NOMO-1 treated with DMSO at 0.1 percent for 48 hours (cell line): ENCODE measurements at regions not wholly inside any gene's neighbourhood (a gene's known extent, or its start where the extent isn't known, plus 50 kb on each side); places are given as distances from the start of the nearest gene placed in this dataset.

Source experiments
- DNase-seq: peaks from one replicate; lab custom pipeline; 2025; ENCODE audit not compliant: unreplicated experiment; lab: John Stamatoyannopoulos, UW

GRCh38 chr1:10896673-10897072, 100.2 kb upstream of the CASZ1 start:
- DNase-seq = no peak

GRCh38 chr1:10897321-10897980, 101.0 kb upstream of the CASZ1 start:
- DNase-seq = no peak

- DNase-seq = no peak
Observed at GRCh38 chr1:10897981-10898728, 101.7 kb upstream of the CASZ1 start.

DNA sequence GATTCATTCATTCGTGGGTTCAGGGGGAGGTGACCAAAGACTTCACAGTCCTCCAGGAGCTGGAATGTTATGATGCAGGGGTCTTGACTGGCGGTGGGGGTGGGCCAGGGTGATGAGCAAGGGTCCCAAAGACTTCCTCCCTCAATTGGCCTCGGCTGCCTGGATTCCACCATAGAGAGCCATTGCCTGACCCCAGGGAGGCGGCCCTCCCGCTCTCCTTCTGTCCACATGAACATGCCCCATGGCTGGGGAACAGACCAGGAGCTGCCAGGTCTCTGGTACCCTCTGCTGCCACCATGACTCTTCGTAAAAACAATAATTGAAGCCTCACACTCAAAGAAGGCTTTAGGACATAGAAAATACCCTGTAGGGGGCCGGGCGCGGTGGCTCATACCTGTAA, 102.5 kb upstream of the CASZ1 start:
- no peak for DNase-seq

- no peak for DNase-seq
Observed at GRCh38 chr1:10899490-10900250, 103.2 kb upstream of the CASZ1 start.

DNA sequence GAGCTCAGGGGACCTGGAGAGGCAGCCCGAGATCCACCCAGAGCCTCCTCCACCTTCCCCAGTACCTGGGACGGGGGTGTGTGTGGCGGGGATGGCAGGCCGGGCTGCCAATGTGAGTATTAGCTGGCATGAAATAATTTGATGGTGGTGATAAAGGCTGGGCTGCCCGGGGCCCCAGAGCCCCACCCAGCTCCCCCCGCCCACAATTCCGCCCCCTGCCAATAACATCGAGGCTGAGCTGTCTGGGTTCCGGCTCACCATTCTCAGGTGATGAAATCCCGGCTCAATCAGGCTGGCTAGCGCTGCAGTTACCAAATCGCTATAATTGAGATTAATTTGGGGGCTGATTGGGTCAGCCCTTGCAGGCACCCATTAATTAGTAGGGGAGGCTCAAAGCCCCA, 103.8 kb upstream of the CASZ1 start:
- DNase-seq = no peak

- DNase-seq = peak; percentile 1
Observed at GRCh38 chr1:10900691-10901090, 104.2 kb upstream of the CASZ1 start.

DNA sequence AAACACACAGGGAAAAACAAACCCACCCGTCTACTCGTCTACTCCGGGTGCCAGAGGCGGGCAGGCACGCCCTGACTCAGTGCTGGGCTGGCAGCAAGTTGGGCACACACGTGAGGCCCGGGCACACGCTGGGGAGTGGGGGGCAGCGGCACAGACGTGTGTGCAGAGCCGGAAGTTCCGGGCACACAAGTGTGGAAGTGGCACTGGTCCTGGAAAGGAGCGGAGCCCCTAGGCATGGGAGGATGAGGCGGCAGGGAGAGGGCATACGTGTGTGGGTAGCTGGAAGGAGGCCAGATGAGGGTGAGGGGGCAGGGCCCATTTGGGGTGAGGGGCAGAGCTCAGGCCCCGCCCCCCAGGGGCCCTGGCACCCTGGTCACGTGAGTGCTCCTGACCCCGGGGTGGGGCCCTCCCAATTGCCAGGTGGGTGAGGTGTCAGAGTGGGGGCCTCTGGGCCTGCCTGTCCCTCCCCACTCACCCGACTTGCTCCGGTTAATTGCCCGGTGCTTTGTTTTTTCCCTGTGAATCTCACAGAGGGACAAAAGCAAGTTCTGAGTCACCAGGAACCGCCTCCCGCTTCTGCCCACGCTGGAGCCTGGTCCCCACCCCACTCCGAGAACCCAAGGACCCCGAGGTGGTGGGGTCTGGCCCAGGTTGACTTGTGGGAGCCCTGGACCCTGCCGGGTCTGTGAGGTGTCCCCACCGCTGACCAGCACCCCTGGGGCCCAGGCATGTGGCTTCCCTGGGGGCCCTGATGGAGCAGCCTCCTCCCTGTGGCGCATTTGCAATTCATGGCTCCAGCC, 104.8 kb upstream of the CASZ1 start:
- DNase-seq = no peak

DNA sequence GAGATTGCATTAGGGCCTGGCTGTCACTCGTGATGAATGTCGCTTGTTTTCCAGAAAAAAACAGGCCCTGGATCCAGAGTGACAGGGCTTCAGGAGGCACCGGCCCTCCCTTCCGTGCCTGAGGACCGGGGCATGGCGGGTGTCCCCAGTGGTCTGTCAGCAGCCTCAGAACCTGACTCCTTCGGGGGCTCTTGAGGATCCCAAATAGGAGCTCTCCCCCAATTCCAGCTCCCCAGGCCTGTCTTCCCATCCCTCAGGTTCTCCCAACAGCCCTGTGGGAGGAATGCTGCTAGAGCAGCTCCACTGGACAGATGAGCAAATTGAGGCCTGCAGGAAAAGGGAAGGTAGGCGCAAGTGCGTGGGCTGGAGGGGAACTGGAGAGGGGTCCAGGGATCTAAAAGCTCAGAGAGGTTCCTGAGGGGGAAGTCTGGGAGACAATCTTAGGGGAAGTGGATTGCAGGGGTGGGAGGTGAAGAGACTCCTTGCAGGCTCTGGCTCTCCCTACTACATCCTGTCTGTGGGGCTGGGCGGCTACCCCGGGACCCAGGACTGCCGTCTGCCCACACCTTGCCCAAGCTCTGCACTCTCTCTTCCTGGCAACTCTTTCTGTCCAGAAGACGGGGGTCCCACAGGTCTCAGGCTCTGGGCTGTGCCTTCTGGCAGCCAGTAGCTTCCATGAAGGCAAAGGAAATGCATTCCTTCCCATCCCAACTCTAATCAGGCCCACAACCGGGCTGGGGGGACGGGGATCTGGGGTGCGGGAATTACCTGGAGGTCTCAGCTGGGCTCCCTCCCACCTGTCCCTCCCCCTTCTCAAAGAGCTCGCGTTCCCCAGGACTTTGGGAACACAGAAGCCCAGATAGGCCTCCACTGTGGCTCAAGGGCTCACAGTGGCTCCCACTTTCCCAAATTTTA, 105.7 kb upstream of the CASZ1 start:
- DNase-seq = no peak

DNA sequence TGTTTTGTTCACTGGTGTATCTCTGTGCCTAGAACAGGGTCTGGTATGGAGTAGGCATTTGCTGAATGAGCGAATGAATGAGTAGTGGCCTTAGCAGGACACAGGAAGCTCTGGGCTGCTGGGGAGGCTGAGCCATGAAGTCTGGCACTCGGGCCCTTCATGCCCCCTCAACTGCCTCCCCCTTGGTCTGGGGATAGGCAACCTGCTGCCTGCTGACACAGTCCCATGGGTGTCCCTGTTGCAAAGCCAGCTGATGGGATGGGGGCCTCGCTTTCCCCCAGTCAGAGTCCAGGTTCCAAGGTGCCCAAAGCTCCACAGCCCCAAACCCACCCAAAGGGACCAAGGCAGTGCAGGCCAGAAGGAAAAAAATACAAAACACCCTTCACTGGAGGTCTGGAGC, 107.0 kb upstream of the CASZ1 start:
- DNase-seq = no peak

- peak; percentile 19 for DNase-seq
Observed at GRCh38 chr1:10903821-10904220, 107.4 kb upstream of the CASZ1 start.

GRCh38 chr1:10904396-10905358, 107.8 kb upstream of the TARDBP start:
- peak; percentile 51 for DNase-seq

DNA sequence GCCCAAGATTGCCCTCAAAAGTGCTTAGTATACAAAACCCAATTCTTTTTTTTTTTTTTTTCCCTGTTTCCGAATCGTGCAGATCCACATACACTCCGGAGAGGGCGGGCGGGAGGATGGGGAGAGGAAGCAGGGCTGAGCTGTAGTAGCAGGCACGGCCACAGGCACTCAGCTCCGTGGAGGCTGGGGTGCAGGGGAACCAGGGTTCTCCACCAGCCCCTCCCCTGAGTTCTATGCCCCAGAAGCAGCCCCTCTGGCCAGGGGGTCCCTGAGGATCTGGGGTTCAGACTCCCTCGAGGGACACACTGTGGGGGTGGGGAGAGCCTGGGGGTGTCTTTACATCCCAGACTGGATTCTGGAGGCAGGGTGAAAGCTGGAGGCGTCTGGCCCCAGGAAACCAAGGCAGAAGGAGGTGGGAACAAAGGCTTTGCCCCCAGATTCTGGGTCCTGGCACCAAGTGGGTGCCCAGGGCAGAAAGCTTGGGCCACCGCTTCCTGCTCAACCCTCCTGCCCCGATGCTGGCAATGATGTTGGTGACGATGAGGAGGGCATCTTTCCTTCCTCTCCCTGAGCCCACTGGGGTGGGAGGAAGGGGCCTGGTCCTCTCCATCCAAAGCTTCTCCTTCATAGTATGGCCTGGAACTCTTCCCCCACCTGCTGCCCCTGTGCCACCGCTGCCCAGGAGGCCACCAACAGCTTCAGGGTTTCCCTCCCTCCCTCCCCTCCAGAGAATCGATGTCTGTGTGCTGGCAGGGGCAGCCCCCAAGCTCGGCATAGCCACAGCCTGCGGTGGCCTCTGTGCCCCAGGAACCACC, 106.4 kb upstream of the TARDBP start:
- no peak for DNase-seq

- no peak for DNase-seq
Observed at GRCh38 chr1:10906866-10907519, 105.5 kb upstream of the TARDBP start.

GRCh38 chr1:10908266-10908665, 104.2 kb upstream of the TARDBP start:
- no peak for DNase-seq

- DNase-seq = peak; percentile 8
Observed at GRCh38 chr1:10909697-10910680, 102.5 kb upstream of the TARDBP start.
